Psoas muscle (tissue), 7 donors: ENCODE measurements at regions not wholly inside any gene's neighbourhood (a gene's known extent, or its start where the extent isn't known, plus 50 kb on each side); places are given as distances from the start of the nearest gene placed in this dataset.

Experiments
- ATAC-seq, 4 donors: fragments of 200-7000 bp; cut with Tn5 transposase; one replicate each; pipeline ENCODE4 v1.9.1; 2020; ENCODE audit warnings: moderate library complexity in 3 of 4, mild to moderate bottlenecking in 2 of 4
- DNase-seq, 2 donors: peaks; one replicate each; pipeline ENCODE4 v3.0.0-alpha.2; 2020
- H3K27ac ChIP-seq: fragments of 200-600 bp; one replicate; pipeline ENCODE4 v1.8.0; 2022
- H3K27me3 ChIP-seq, 3 donors: fragments of 200-600 bp in 1 of 3; one replicate each; pipeline versions ENCODE4 v1.6.1 to v1.8.0; 2013 to 2022; ENCODE audit warnings: low read length in 2 of 3, mild to moderate bottlenecking in 2 of 3, moderate library complexity in 1 of 3; ENCODE audit not compliant: insufficient read depth in 3 of 3
- H3K36me3 ChIP-seq, 2 donors: fragments of 200-600 bp in 1 of 2; one replicate each; pipeline versions ENCODE4 v1.6.1 to v1.8.0; 2013 to 2022; ENCODE audit warnings: low read depth in 1 of 2, mild to moderate bottlenecking in 1 of 2, moderate library complexity in 1 of 2; ENCODE audit not compliant: insufficient read depth in 1 of 2
- H3K4me1 ChIP-seq: fragments of 200-600 bp; one replicate; pipeline ENCODE4 v1.8.0; 2022
- H3K4me3 ChIP-seq: fragments of 200-600 bp; one replicate; pipeline ENCODE4 v1.8.0; 2022; ENCODE audit warnings: mild to moderate bottlenecking
- H3K9me3 ChIP-seq: fragments of 200-600 bp; one replicate; pipeline ENCODE4 v1.8.0; 2022
- WGBS, 3 donors: extraction: QIAGEN DNeasy Blood & Tissue Kit; methylation state at CpG; one replicate each; pipeline versions ENCODE4 v1.1.6 to v1.1.7; 2013; 5-methylcytosine and 5-hydroxymethylcytosine counted together
- intact Hi-C, 2 donors: fragments of 100-400 bp; cut with DNase I; formaldehyde crosslinking; loops; one replicate each; pipeline versions ENCODE4 v1.11.0 to v1.14.2; 2022
- TF ChIP-seq, protein P1 (sequence below): fragments of 200-600 bp; IDR thresholded peaks from one replicate; pipeline ENCODE4 v1.8.0; 2022; ENCODE audit warnings: antibody characterized with exemption
- donor health status: healthy with polysubstance abuse.
- donor health status: DM: no; HTN: no; CAD: no; lungs with moderate emphysema.
- donor health status: Bipolar disorder and iron deficiency.
- donor health status: healthy.
- donor health status: DM: yes; HTN: yes; CAD: no.
- donor health status: DM: no; HTN: no; CAD: no.
- donor health status: DM: yes; HTN: yes; CAD: no.

DNA sequence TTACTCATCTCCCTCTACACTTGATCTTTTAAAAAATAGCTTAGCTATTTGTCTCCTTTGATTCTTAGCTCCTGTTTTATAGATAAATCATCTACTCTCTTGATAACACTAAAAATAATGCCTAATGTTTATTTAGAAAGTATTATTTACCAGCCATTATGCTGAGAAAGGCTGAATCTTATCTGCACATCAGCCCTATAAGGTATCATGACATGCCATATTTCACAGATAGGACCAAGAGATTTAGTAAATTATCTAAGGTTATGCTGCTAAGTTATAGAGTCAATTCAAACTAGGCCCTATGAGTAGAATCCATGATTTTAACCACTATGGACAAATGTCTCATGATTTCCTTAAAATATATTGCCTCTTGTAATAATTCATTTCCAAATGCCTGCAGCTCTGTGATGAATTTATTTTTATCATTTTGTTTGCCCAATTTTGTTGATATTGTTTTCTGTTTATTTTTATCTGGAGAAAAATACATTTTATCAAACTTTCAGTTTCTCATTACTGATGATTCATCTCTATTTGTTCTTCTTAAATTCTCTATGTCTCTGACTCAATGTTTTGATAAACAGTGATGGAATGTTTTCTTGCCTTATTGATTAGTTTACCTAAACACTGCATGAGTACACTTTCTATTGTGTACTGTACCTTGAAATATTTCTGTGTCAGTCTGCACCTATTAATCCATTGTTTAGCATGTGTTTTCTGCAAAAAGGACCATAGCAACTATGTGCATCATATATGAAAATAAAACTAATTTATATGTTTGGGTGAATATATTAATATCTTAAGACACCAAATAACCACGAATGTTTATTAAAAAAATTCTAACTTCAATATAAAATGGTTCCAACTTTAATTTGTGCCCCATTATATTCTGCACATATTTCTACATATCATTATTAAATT, 300.8 kb downstream of the CDH9 start:
- Histone ChIP-seq H3K36me3 (no peaks in the 10 kb centered on the region), H3K4me1 (no peaks in the 10 kb centered on the region), H3K9me3 (peaks cover 7% of the 10 kb centered on the region), H3K4me3 (no peak overlapping the region), H3K27ac (no peak overlapping the region), H3K27me3 (no peaks in the 10 kb centered on the region)
- WGBS, 3 donors, result 41 to 70% (median 66%) methylated on average over 1 of the region's 1 CpG
- ATAC-seq (no peak), DNase-seq (no peak)
- TF ChIP-seq, protein P1, sequence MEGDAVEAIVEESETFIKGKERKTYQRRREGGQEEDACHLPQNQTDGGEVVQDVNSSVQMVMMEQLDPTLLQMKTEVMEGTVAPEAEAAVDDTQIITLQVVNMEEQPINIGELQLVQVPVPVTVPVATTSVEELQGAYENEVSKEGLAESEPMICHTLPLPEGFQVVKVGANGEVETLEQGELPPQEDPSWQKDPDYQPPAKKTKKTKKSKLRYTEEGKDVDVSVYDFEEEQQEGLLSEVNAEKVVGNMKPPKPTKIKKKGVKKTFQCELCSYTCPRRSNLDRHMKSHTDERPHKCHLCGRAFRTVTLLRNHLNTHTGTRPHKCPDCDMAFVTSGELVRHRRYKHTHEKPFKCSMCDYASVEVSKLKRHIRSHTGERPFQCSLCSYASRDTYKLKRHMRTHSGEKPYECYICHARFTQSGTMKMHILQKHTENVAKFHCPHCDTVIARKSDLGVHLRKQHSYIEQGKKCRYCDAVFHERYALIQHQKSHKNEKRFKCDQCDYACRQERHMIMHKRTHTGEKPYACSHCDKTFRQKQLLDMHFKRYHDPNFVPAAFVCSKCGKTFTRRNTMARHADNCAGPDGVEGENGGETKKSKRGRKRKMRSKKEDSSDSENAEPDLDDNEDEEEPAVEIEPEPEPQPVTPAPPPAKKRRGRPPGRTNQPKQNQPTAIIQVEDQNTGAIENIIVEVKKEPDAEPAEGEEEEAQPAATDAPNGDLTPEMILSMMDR, result no peak
- intact Hi-C loops, result no loop called here

DNA sequence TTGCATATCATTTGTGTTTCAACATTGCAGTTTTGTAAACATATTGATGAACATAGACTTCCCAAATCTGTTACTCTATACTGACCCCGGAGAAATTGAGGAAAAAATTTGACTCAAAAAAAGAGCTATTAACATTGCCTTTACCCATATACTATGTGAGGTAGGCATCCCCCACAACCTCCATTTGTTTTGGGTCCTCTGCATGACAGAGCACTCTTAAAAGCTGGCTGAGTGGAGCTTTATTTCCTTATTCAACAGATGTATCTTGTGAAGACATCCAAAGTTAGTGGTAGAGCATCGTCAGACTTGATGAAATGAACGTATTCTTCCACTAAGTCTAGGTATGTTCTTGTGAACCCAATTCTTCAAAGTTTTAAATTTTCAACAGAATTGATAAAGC, 310.5 kb downstream of the CDH9 start:
- Histone ChIP-seq H3K9me3 (peaks cover 11% of the 10 kb centered on the region), H3K27me3 (no peaks in the 10 kb centered on the region), H3K36me3 (no peaks in the 10 kb centered on the region), H3K4me1 (no peaks in the 10 kb centered on the region), H3K4me3 (no peak overlapping the region), H3K27ac (no peak overlapping the region)
- no peak for ATAC-seq
- TF ChIP-seq, protein P1, result no peak
- WGBS, 3 donors, result 71 to 75% (median 74%) methylated on average over 3 of the region's 3 CpGs
- no peak for DNase-seq
- intact Hi-C loops, result no loop called here

DNA sequence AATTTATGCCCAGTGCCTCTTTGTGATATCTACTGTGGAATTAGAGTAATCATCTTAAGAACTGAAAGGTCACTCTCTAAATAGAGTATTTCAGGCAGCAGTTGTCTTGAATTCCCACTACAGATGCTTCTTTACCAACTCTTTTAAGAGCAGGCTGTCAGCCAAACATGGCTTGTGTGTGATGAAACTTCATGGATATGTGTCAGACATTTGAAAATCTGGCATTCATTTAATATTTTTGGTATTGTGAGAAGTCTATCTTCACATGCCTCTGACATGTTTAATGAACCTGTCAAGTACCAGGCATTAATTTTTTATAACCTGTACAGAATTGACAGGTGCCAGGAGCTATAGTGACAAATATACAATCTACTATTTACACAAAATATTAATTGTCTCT, 318.6 kb downstream of the CDH9 start:
- no peak overlapping the region for H3K4me3 ChIP-seq
- ATAC-seq, result no peak
- H3K27me3 ChIP-seq, result no peaks in the 10 kb centered on the region
- TF ChIP-seq, protein P1, result no peak
- intact Hi-C loops, result no loop called here
- no peak for DNase-seq
- no peaks in the 10 kb centered on the region for H3K36me3 ChIP-seq
- H3K4me1 ChIP-seq, result no peaks in the 10 kb centered on the region
- no peak overlapping the region for H3K27ac ChIP-seq
- no peaks in the 10 kb centered on the region for H3K9me3 ChIP-seq

DNA sequence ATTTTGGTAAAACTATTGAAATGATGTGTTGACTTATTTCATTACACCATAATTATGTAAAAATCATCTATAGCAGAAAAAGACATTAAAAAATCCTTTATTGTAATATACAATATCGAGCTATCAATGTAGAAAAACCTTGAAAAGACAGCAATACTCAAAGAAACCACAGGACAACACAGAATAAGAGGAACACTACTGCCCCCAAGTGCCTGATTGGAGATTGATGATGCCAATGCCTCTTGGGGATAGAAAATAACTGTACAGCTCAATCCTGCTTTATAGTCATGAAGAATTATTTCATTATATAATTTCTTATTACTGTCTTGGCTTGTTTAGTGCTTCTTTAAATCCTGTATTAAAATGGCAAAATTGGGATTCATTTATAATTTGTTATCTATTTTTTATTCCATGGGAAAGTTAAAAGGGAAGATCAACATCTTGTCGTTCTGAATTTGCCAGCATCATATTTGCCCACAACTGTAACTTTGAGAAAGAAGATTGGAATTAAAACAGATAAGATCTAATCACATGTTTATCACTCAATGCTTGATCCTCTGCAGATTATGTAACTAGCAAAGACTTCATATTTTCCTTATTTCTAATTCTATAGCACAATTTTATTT, 337.5 kb downstream of the CDH9 start:
- ATAC-seq, result no peak
- WGBS, 3 donors, result 55 to 64% (median 58%) methylated on average over 2 of the region's 2 CpGs

More for the DNA sequence above, 337.5 kb downstream of the CDH9 start:
- intact Hi-C loops, result no loop called here
- H3K27me3 ChIP-seq, result no peaks in the 10 kb centered on the region
- no peak for DNase-seq
- TF ChIP-seq, protein P1, result no peak
- no peaks in the 10 kb centered on the region for H3K4me1 ChIP-seq
- no peaks in the 10 kb centered on the region for H3K36me3 ChIP-seq
- no peak overlapping the region for H3K27ac ChIP-seq
- H3K4me3 ChIP-seq, result no peak overlapping the region
- H3K9me3 ChIP-seq, result no peaks in the 10 kb centered on the region
